ENCODE measurements at regions not wholly inside any gene's neighbourhood (a gene's known extent, or its start where the extent isn't known, plus 50 kb on each side); places are given as distances from the start of the nearest gene placed in this dataset.
"Not testable (repeated sequence)": the region's sequence is repeated elsewhere in the genome, so short reads cannot be mapped to it uniquely, and the experiment has no call there.

DNA sequence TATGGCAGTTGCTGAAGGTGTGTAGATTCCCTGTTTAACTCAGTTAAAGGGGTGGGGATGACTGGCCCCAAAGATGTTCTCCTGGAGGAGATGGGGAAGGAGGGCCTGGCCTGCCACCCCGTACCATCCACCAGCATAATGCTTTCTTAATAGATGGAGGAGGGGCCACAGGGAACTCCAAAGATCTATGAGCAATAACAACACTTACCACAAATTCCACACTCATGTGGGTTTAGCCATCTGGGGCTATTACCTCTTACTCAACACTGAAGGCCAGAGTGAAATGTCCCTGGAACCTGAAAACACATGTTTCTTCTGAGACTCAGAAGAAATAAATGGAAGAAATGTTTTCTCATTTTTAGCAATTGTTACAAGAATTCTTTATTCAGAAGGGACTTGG lies 259.0 kb downstream of the CXCL12 start:
- no peaks in the 10 kb centered on the region for H3K4me1 ChIP-seq (ENCODE audit: control insufficient read depth in 1 of 2, insufficient read depth in 2 of 2, low read length in 2 of 2)
- no peak overlapping the region for H3K27ac ChIP-seq (ENCODE audit: low read depth, low read length)
- no peaks in the 10 kb centered on the region for H3K36me3 ChIP-seq (ENCODE audit: control insufficient read depth in 1 of 2, insufficient read depth in 2 of 2, low read length in 2 of 2)
- H3K9me3 ChIP-seq (ENCODE audit: control insufficient read depth in 1 of 2, low read length in 2 of 2) = no peaks in the 10 kb centered on the region
- H3K27me3 ChIP-seq (ENCODE audit: control insufficient read depth in 1 of 2, insufficient read depth in 2 of 2, low read length in 2 of 2) = no peaks in the 10 kb centered on the region
- no peak overlapping the region for H3K9ac ChIP-seq (ENCODE audit: low read depth in 1 of 2, low read length in 2 of 2)
- no peak overlapping the region for H3K4me3 ChIP-seq (ENCODE audit: low read depth in 1 of 2, low read length in 2 of 2)

GRCh38 chr10:44118500-44118899 lies 266.4 kb downstream of the CXCL12 start:
- Histone ChIP-seq H3K36me3 (ENCODE audit: control insufficient read depth in 1 of 2, insufficient read depth in 2 of 2, low read length in 2 of 2) (no peaks in the 10 kb centered on the region), H3K9ac (ENCODE audit: low read depth in 1 of 2, low read length in 2 of 2) (no peak overlapping the region), H3K27ac (ENCODE audit: low read depth, low read length) (no peak overlapping the region), H3K4me3 (ENCODE audit: low read depth in 1 of 2, low read length in 2 of 2) (no peak overlapping the region), H3K27me3 (ENCODE audit: control insufficient read depth in 1 of 2, insufficient read depth in 2 of 2, low read length in 2 of 2) (no peaks in the 10 kb centered on the region), H3K9me3 (ENCODE audit: control insufficient read depth in 1 of 2, low read length in 2 of 2) (no peaks in the 10 kb centered on the region), H3K4me1 (ENCODE audit: control insufficient read depth in 1 of 2, insufficient read depth in 2 of 2, low read length in 2 of 2) (no peaks in the 10 kb centered on the region)

DNA sequence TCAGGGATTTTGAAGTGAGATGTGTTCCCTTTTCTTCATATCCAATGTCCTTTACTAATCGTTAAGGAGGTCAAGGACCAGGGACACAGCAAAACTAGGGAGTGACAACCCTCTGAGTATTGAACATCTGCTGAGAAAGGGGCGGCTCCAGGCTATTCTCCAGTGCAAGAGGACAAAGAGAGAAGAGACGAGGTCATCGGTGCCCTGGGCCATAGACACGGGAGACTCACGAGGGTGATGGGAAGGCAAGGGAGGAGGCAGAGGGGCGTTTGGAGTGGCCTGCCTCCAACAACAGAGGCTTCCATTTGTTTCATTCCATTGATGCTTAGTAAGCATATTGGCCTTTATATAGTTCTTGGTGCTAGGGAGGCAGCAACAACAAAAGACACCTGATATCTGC lies 268.4 kb downstream of the CXCL12 start:
- Histone ChIP-seq H3K9me3 (ENCODE audit: control insufficient read depth in 1 of 2, low read length in 2 of 2) (no peaks in the 10 kb centered on the region), H3K4me3 (ENCODE audit: low read depth in 1 of 2, low read length in 2 of 2) (no peak overlapping the region), H3K36me3 (ENCODE audit: control insufficient read depth in 1 of 2, insufficient read depth in 2 of 2, low read length in 2 of 2) (no peaks in the 10 kb centered on the region), H3K4me1 (ENCODE audit: control insufficient read depth in 1 of 2, insufficient read depth in 2 of 2, low read length in 2 of 2) (no peaks in the 10 kb centered on the region), H3K27ac (ENCODE audit: low read depth, low read length) (no peak overlapping the region), H3K27me3 (ENCODE audit: control insufficient read depth in 1 of 2, insufficient read depth in 2 of 2, low read length in 2 of 2) (no peaks in the 10 kb centered on the region), H3K9ac (ENCODE audit: low read depth in 1 of 2, low read length in 2 of 2) (no peak overlapping the region)

DNA sequence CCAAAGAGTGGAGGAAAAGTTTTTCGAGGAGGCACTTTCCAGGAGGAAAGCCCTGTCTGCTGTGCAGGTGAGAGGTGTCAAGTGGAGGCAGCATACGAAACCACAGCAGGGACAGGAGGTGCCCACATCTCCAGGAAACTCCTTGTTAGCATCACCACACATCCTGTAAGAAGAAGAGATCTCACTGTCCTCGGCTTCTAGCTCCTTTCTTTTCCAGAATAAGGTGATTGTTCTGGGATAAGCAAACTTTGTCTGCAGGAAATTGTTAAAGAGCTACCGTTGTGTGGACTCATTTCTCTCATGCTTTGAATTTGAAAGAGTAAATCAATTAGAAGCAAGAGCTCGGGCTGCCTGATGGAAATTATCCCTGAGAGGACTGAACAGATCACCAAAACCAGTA lies 269.4 kb downstream of the CXCL12 start:
- no peak overlapping the region for H3K27ac ChIP-seq (ENCODE audit: low read depth, low read length)
- H3K4me1 ChIP-seq (ENCODE audit: control insufficient read depth in 1 of 2, insufficient read depth in 2 of 2, low read length in 2 of 2) = no peaks in the 10 kb centered on the region
- no peaks in the 10 kb centered on the region for H3K36me3 ChIP-seq (ENCODE audit: control insufficient read depth in 1 of 2, insufficient read depth in 2 of 2, low read length in 2 of 2)
- H3K27me3 ChIP-seq (ENCODE audit: control insufficient read depth in 1 of 2, insufficient read depth in 2 of 2, low read length in 2 of 2) = no peaks in the 10 kb centered on the region
- H3K4me3 ChIP-seq (ENCODE audit: low read depth in 1 of 2, low read length in 2 of 2) = no peak overlapping the region
- H3K9ac ChIP-seq (ENCODE audit: low read depth in 1 of 2, low read length in 2 of 2) = no peak overlapping the region
- no peaks in the 10 kb centered on the region for H3K9me3 ChIP-seq (ENCODE audit: control insufficient read depth in 1 of 2, low read length in 2 of 2)

- Histone ChIP-seq H3K4me3 (ENCODE audit: low read depth in 1 of 2, low read length in 2 of 2) (no peak overlapping the region), H3K4me1 (ENCODE audit: control insufficient read depth in 1 of 2, insufficient read depth in 2 of 2, low read length in 2 of 2) (no peaks in the 10 kb centered on the region), H3K27me3 (ENCODE audit: control insufficient read depth in 1 of 2, insufficient read depth in 2 of 2, low read length in 2 of 2) (no peaks in the 10 kb centered on the region), H3K36me3 (ENCODE audit: control insufficient read depth in 1 of 2, insufficient read depth in 2 of 2, low read length in 2 of 2) (no peaks in the 10 kb centered on the region), H3K27ac (ENCODE audit: low read depth, low read length) (no peak overlapping the region), H3K9ac (ENCODE audit: low read depth in 1 of 2, low read length in 2 of 2) (no peak overlapping the region), H3K9me3 (ENCODE audit: control insufficient read depth in 1 of 2, low read length in 2 of 2) (no peaks in the 10 kb centered on the region)
Observed at GRCh38 chr10:44114441-44114840, 270.5 kb downstream of the CXCL12 start.

GRCh38 chr10:44112280-44112679 lies 272.6 kb downstream of the CXCL12 start:
- not testable (repeated sequence) for H3K9ac ChIP-seq (ENCODE audit: low read depth in 1 of 2, low read length in 2 of 2); H3K9me3 ChIP-seq (ENCODE audit: control insufficient read depth in 1 of 2, low read length in 2 of 2); H3K4me3 ChIP-seq (ENCODE audit: low read depth in 1 of 2, low read length in 2 of 2); H3K36me3 ChIP-seq (ENCODE audit: control insufficient read depth in 1 of 2, insufficient read depth in 2 of 2, low read length in 2 of 2); H3K27me3 ChIP-seq (ENCODE audit: control insufficient read depth in 1 of 2, insufficient read depth in 2 of 2, low read length in 2 of 2); H3K4me1 ChIP-seq (ENCODE audit: control insufficient read depth in 1 of 2, insufficient read depth in 2 of 2, low read length in 2 of 2); H3K27ac ChIP-seq (ENCODE audit: low read depth, low read length)

DNA sequence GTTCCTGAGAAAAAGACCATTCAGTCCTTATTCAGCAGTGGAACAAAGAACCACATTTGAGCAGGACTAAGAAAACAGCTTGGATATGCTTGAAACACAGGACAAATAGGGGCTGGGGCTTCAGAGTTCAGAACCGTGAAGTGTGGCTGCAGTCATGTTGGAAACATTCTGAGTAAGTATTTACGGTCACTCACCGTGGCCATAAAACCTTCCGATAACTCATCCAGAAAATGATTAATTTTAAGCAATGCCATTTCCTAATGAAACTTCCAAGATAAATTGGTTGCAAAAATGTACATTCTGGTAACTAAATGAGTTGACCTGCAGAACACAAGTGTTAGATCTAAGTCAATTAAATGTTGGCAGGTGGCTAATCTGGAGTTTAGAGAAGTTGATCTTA lies 279.2 kb downstream of the CXCL12 start:
- Histone ChIP-seq H3K36me3 (ENCODE audit: control insufficient read depth in 1 of 2, insufficient read depth in 2 of 2, low read length in 2 of 2) (no peaks in the 10 kb centered on the region), H3K9ac (ENCODE audit: low read depth in 1 of 2, low read length in 2 of 2) (no peak overlapping the region), H3K4me3 (ENCODE audit: low read depth in 1 of 2, low read length in 2 of 2) (no peak overlapping the region), H3K9me3 (ENCODE audit: control insufficient read depth in 1 of 2, low read length in 2 of 2) (no peaks in the 10 kb centered on the region), H3K4me1 (ENCODE audit: control insufficient read depth in 1 of 2, insufficient read depth in 2 of 2, low read length in 2 of 2) (no peaks in the 10 kb centered on the region), H3K27me3 (ENCODE audit: control insufficient read depth in 1 of 2, insufficient read depth in 2 of 2, low read length in 2 of 2) (no peaks in the 10 kb centered on the region), H3K27ac (ENCODE audit: low read depth, low read length) (no peak overlapping the region)

DNA sequence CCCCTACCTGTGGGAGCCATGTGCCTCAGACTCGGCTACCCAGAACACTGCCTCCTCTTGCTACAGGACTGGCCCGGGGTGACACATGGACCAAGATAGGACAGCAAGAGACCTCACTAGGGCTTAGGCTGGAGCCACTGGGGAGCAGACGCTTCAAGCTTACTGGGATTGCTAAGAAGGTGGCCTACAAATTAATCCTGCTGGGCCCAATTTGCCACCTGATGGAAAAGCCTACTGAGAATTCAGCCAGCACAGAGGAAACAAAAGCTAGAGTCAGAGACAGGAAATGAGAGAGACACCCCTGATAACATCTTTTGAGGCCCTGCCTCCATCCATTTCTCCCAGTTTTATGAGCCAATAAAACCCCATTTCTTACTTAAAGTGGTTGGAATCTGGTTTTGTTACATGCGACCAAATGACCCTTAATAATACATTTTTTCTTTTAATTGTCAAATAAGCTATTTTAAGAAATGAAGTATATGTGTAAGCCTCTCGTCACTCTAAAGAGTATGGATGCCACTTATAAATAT lies 282.1 kb downstream of the CXCL12 start:
- Histone ChIP-seq H3K9ac (ENCODE audit: low read depth in 1 of 2, low read length in 2 of 2) (no peak overlapping the region), H3K9me3 (ENCODE audit: control insufficient read depth in 1 of 2, low read length in 2 of 2) (no peaks in the 10 kb centered on the region), H3K4me3 (ENCODE audit: low read depth in 1 of 2, low read length in 2 of 2) (no peak overlapping the region), H3K27ac (ENCODE audit: low read depth, low read length) (no peak overlapping the region), H3K4me1 (ENCODE audit: control insufficient read depth in 1 of 2, insufficient read depth in 2 of 2, low read length in 2 of 2) (no peaks in the 10 kb centered on the region), H3K27me3 (ENCODE audit: control insufficient read depth in 1 of 2, insufficient read depth in 2 of 2, low read length in 2 of 2) (no peaks in the 10 kb centered on the region), H3K36me3 (ENCODE audit: control insufficient read depth in 1 of 2, insufficient read depth in 2 of 2, low read length in 2 of 2) (no peaks in the 10 kb centered on the region)

DNA sequence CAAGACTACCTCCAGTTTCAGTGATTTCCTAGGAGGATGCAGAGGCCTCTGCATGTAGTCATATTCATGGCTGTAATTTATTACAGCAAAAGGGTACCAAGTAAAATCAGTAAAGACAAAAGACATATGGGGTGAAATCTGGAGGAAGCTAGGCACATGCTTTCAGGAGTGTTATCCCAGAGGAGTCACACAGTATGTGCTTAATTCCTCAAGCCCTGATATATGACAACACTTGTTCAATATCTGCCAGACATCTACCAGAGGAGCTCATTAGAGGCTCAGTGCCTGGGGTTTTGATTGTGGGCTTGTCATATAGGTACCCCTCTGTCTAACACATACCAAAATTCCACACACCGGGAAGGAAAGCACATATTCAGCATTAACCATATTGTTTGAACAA lies 283.8 kb downstream of the CXCL12 start:
- Histone ChIP-seq H3K27me3 (ENCODE audit: control insufficient read depth in 1 of 2, insufficient read depth in 2 of 2, low read length in 2 of 2) (no peaks in the 10 kb centered on the region), H3K36me3 (ENCODE audit: control insufficient read depth in 1 of 2, insufficient read depth in 2 of 2, low read length in 2 of 2) (no peaks in the 10 kb centered on the region), H3K4me3 (ENCODE audit: low read depth in 1 of 2, low read length in 2 of 2) (no peak overlapping the region), H3K27ac (ENCODE audit: low read depth, low read length) (no peak overlapping the region), H3K4me1 (ENCODE audit: control insufficient read depth in 1 of 2, insufficient read depth in 2 of 2, low read length in 2 of 2) (no peaks in the 10 kb centered on the region), H3K9me3 (ENCODE audit: control insufficient read depth in 1 of 2, low read length in 2 of 2) (no peaks in the 10 kb centered on the region), H3K9ac (ENCODE audit: low read depth in 1 of 2, low read length in 2 of 2) (no peak overlapping the region)

GRCh38 chr10:44099511-44099910 lies 285.4 kb downstream of the CXCL12 start:
- no peaks in the 10 kb centered on the region for H3K27me3 ChIP-seq (ENCODE audit: control insufficient read depth in 1 of 2, insufficient read depth in 2 of 2, low read length in 2 of 2)
- no peak overlapping the region for H3K27ac ChIP-seq (ENCODE audit: low read depth, low read length)
- no peaks in the 10 kb centered on the region for H3K4me1 ChIP-seq (ENCODE audit: control insufficient read depth in 1 of 2, insufficient read depth in 2 of 2, low read length in 2 of 2)
- H3K36me3 ChIP-seq (ENCODE audit: control insufficient read depth in 1 of 2, insufficient read depth in 2 of 2, low read length in 2 of 2) = no peaks in the 10 kb centered on the region
- no peak overlapping the region for H3K9ac ChIP-seq (ENCODE audit: low read depth in 1 of 2, low read length in 2 of 2)
- no peak overlapping the region for H3K4me3 ChIP-seq (ENCODE audit: low read depth in 1 of 2, low read length in 2 of 2)
- no peaks in the 10 kb centered on the region for H3K9me3 ChIP-seq (ENCODE audit: control insufficient read depth in 1 of 2, low read length in 2 of 2)

DNA sequence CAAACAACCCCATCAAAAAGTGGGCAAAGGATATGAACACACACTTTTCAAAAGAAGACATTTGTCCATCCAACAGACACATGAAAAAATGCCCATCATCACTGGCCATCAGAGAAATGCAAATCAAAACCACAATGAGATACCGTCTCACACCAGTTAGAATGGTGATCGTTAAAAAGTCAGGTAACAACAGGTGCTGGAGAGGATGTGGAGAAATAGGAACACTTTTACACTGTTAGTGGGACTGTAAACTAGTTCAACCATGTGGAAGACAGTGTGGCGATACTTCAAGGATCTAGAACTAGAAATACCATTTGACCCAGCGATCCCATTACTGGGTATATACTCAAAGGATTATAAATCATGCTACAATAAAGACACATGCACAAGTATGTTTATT lies 288.7 kb downstream of the CXCL12 start:
- H3K9ac ChIP-seq (ENCODE audit: low read depth in 1 of 2, low read length in 2 of 2); H3K4me3 ChIP-seq (ENCODE audit: low read depth in 1 of 2, low read length in 2 of 2); H3K4me1 ChIP-seq (ENCODE audit: control insufficient read depth in 1 of 2, insufficient read depth in 2 of 2, low read length in 2 of 2); H3K27me3 ChIP-seq (ENCODE audit: control insufficient read depth in 1 of 2, insufficient read depth in 2 of 2, low read length in 2 of 2); H3K9me3 ChIP-seq (ENCODE audit: control insufficient read depth in 1 of 2, low read length in 2 of 2); H3K27ac ChIP-seq (ENCODE audit: low read depth, low read length); H3K36me3 ChIP-seq (ENCODE audit: control insufficient read depth in 1 of 2, insufficient read depth in 2 of 2, low read length in 2 of 2): not testable (repeated sequence)
